OCI-LY1 (cell line): ENCODE measurements at regions not wholly inside any gene's neighbourhood (a gene's known extent, or its start where the extent isn't known, plus 50 kb on each side); places are given as distances from the start of the nearest gene placed in this dataset.

Source experiments
- EZH2 ChIP-seq: fragments of 200-600 bp; sonication (generic), shearing (Covaris generic); IDR thresholded peaks from 2 replicates; pipeline ENCODE4 v1.8.0; 2017; ENCODE audit warnings: borderline replicate concordance, mixed run types, mild to moderate bottlenecking, antibody characterized with exemption, low read length, moderate library complexity, mixed read lengths
- TF ChIP-seq, protein P1 (sequence below): fragments of 200-600 bp; sonication (generic), shearing (Covaris generic); IDR thresholded peaks from 2 replicates; pipeline ENCODE4 v1.5.1; 2017; ENCODE audit warnings: mild to moderate bottlenecking, antibody characterized with exemption, low read length, moderate library complexity, mixed read lengths

DNA sequence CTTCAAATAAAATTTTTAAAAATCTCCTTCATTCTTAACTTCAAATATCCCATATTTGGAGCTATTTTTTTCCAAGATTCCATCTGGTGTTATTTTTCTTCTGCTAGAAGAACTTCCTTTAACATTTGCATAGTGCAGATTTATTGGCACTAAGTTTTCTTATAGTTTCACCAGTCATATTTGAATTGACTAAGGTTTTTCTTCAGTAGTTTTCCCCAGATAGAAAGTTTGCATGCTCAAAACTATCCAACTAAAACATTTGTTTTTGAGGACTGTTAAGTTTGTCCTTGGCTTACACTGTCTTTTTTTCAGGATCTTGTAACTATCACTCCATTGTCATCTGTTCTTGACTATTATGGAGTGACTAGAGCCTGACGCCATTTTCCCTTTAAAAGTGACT, 606.7 kb downstream of the TAF11L14 start:
- TF ChIP-seq, protein P1, sequence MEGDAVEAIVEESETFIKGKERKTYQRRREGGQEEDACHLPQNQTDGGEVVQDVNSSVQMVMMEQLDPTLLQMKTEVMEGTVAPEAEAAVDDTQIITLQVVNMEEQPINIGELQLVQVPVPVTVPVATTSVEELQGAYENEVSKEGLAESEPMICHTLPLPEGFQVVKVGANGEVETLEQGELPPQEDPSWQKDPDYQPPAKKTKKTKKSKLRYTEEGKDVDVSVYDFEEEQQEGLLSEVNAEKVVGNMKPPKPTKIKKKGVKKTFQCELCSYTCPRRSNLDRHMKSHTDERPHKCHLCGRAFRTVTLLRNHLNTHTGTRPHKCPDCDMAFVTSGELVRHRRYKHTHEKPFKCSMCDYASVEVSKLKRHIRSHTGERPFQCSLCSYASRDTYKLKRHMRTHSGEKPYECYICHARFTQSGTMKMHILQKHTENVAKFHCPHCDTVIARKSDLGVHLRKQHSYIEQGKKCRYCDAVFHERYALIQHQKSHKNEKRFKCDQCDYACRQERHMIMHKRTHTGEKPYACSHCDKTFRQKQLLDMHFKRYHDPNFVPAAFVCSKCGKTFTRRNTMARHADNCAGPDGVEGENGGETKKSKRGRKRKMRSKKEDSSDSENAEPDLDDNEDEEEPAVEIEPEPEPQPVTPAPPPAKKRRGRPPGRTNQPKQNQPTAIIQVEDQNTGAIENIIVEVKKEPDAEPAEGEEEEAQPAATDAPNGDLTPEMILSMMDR = no peak
- TF ChIP-seq EZH2 = no peak
